ENCODE measurements at regions not wholly inside any gene's neighbourhood (a gene's known extent, or its start where the extent isn't known, plus 50 kb on each side); places are given as distances from the start of the nearest gene placed in this dataset.
"Not testable (repeated sequence)": the region's sequence is repeated elsewhere in the genome, so short reads cannot be mapped to it uniquely, and the experiment has no call there.

DNA sequence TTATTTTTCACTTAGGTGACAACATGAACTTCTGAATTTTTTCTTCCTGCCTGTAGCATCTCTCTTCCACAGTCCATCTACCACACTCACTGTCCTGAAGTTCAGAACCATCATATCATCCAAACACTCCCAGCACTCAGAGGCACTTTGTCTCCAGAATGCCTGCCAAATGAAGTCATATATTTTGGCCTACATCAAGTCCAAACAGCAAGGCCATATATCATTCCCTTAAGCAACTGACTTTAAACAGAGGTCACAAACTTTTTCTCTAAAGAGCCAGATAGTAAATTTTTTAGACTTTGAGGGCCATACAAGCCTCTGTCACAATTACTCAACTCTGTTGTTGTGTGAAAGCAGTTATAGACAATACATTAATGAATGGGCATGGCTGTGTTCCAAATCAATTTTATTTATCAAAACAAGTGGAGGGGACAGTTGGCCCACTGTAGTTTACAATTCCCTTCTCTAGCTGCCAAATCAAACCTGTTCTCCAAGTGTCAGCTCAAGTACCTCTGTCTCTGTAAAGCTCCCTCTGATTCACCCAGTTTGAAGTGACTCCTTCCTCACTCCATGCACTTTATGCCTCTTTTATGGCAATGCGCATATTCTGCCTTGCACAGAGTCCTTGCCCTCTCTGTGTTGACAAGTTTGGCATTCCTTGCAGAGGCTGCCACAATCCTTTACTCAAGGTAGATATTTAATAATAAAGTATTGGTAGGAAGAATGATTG, 305.7 kb downstream of the FZD1 start:
- Histone ChIP-seq H3K36me3 (ENCODE audit: control insufficient read depth, insufficient read depth, low read length) (no peaks in the 10 kb centered on the region), H3K79me2 (no peaks in the 10 kb centered on the region), H2AFZ (no peak overlapping the region), H3K9ac (no peak overlapping the region), H3K27ac (no peak overlapping the region), H3K4me2 (ENCODE audit: low read length) (no peak overlapping the region), H3K4me1 (no peaks in the 10 kb centered on the region), H3K4me3 (ENCODE audit: low read depth, low read length) (no peak overlapping the region), H3K9me3 (ENCODE audit: control insufficient read depth, low read length) (no peaks in the 10 kb centered on the region), H3K27me3 (ENCODE audit: control insufficient read depth, insufficient read depth, low read length) (no peaks in the 10 kb centered on the region)
- TF ChIP-seq, protein P1, sequence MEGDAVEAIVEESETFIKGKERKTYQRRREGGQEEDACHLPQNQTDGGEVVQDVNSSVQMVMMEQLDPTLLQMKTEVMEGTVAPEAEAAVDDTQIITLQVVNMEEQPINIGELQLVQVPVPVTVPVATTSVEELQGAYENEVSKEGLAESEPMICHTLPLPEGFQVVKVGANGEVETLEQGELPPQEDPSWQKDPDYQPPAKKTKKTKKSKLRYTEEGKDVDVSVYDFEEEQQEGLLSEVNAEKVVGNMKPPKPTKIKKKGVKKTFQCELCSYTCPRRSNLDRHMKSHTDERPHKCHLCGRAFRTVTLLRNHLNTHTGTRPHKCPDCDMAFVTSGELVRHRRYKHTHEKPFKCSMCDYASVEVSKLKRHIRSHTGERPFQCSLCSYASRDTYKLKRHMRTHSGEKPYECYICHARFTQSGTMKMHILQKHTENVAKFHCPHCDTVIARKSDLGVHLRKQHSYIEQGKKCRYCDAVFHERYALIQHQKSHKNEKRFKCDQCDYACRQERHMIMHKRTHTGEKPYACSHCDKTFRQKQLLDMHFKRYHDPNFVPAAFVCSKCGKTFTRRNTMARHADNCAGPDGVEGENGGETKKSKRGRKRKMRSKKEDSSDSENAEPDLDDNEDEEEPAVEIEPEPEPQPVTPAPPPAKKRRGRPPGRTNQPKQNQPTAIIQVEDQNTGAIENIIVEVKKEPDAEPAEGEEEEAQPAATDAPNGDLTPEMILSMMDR (IDR thresholded peaks at IDR 0.05), result no peak

DNA sequence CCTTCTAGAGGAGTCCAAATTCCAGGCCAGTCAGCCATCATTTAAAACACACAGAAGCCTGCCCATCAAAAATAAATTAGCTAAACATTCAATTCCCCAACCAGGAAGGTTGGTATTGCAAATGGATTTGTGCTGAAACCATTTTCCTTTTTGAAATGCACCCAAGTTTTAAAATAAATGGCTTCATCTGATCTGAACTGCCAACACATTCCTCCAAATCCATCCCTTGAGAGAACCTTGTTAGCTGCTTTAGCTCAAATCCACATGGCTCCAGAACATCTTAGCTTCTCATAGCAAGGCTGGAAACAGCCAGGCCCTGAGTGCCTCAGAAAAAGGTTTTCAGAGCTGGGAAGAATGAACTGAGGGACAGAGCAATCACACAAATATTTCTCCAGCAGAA, 306.3 kb downstream of the FZD1 start:
- Histone ChIP-seq H3K27ac (no peak overlapping the region), H3K9ac (no peak overlapping the region), H3K4me3 (ENCODE audit: low read depth, low read length) (no peak overlapping the region), H2AFZ (no peak overlapping the region), H3K4me2 (ENCODE audit: low read length) (no peak overlapping the region), H3K27me3 (ENCODE audit: control insufficient read depth, insufficient read depth, low read length) (no peaks in the 10 kb centered on the region), H3K9me3 (ENCODE audit: control insufficient read depth, low read length) (no peaks in the 10 kb centered on the region), H3K36me3 (ENCODE audit: control insufficient read depth, insufficient read depth, low read length) (no peaks in the 10 kb centered on the region), H3K79me2 (no peaks in the 10 kb centered on the region), H3K4me1 (no peaks in the 10 kb centered on the region)
- TF ChIP-seq, protein P1 (IDR thresholded peaks at IDR 0.05), result no peak

DNA sequence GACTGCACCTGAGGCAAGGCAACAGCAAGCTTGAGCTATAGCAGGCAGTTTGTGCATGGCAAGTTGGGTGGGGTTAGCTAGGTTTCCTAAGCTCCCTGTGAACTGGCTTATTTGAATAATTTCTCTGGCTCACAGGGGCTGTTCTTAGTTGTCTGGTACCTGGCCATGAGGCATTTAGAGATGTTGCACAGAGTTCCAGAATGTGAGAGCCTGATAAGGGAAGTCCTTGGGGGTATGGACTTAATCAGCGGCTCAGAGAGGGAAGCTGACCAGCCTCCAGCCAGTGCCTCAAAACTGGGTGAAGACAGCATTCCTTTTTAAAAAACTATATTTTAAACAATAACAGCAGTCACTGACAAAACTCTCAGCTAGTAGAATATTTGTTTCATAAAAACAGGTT, 307.4 kb downstream of the FZD1 start:
- no peaks in the 10 kb centered on the region for H3K79me2 ChIP-seq
- TF ChIP-seq, protein P1 (IDR thresholded peaks at IDR 0.05), result no peak
- no peak overlapping the region for H3K27ac ChIP-seq
- no peaks in the 10 kb centered on the region for H3K36me3 ChIP-seq (ENCODE audit: control insufficient read depth, insufficient read depth, low read length)
- H3K4me3 ChIP-seq (ENCODE audit: low read depth, low read length), result no peak overlapping the region
- H3K9ac ChIP-seq, result no peak overlapping the region
- no peaks in the 10 kb centered on the region for H3K27me3 ChIP-seq (ENCODE audit: control insufficient read depth, insufficient read depth, low read length)
- no peak overlapping the region for H3K4me2 ChIP-seq (ENCODE audit: low read length)
- no peak overlapping the region for H2AFZ ChIP-seq
- no peaks in the 10 kb centered on the region for H3K4me1 ChIP-seq
- no peaks in the 10 kb centered on the region for H3K9me3 ChIP-seq (ENCODE audit: control insufficient read depth, low read length)

DNA sequence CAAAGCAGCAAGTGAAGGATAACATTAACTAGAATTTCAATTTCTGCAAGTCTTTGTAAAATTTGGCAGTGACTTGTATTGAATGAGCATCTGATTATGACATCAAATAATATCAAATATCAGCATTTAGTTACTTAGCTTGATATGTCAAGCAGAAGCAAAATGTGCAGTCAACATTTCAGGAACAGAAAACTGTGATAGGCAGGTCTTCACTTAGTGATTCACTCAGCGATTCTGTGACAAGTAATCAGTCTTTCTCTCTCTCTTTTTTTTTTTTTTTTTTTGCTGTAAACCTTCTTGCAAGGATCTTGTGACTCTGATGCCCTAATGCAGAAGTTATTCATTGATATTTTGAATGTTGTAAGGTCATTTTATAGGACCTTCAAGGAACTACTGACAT, 307.1 kb downstream of the MTERF1 start:
- TF ChIP-seq, protein P1 (IDR thresholded peaks at IDR 0.05), result no peak
- Histone ChIP-seq H3K4me3 (ENCODE audit: low read depth, low read length) (no peak overlapping the region), H3K36me3 (ENCODE audit: control insufficient read depth, insufficient read depth, low read length) (no peaks in the 10 kb centered on the region)

DNA sequence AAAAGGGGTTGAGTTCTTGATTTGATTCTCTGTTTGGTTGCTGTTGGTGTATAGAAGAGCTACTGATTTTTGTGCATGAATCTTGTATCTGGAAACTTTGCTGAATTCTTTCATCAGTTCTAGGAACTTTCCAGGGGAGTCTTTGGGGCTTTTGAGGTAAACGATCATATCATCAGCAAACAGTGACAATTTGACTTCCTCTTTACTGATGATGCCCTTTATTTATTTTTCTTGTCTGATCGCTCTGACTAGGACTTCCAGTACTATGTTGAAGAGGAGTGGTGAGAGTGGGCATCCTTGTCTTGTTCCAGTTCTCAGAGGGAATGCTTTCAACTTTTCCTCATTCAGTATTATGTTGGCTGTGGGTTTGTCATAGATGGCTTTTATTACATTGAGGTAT, 304.0 kb downstream of the MTERF1 start:
- H3K9ac ChIP-seq; H3K27me3 ChIP-seq (ENCODE audit: control insufficient read depth, insufficient read depth, low read length); H3K4me3 ChIP-seq (ENCODE audit: low read depth, low read length); H2AFZ ChIP-seq; H3K79me2 ChIP-seq; H3K4me2 ChIP-seq (ENCODE audit: low read length); H3K27ac ChIP-seq; H3K36me3 ChIP-seq (ENCODE audit: control insufficient read depth, insufficient read depth, low read length); H3K4me1 ChIP-seq; H3K9me3 ChIP-seq (ENCODE audit: control insufficient read depth, low read length): not testable (repeated sequence)

More for the DNA sequence above, 307.1 kb downstream of the MTERF1 start:
- Histone ChIP-seq H3K27ac (no peak overlapping the region), H3K9me3 (ENCODE audit: control insufficient read depth, low read length) (peaks cover 3% of the 10 kb centered on the region), H3K27me3 (ENCODE audit: control insufficient read depth, insufficient read depth, low read length) (no peaks in the 10 kb centered on the region), H3K4me1 (no peaks in the 10 kb centered on the region), H3K79me2 (no peaks in the 10 kb centered on the region), H3K9ac (no peak overlapping the region), H3K4me2 (ENCODE audit: low read length) (no peak overlapping the region), H2AFZ (no peak overlapping the region)
